ENCODE measurements at regions not wholly inside any gene's neighbourhood (a gene's known extent, or its start where the extent isn't known, plus 50 kb on each side); places are given as distances from the start of the nearest gene placed in this dataset.

GRCh38 chr9:110027671-110028081 lies 180.3 kb downstream of the C9orf152 start:
- Mint-ChIP-seq H3K27me3 (ENCODE audit: unreplicated experiment) (peaks cover 2% of the 10 kb centered on the region), H3K27ac (ENCODE audit: unreplicated experiment) (peak overlapping the region; percentile 99), H3K4me1 (ENCODE audit: unreplicated experiment) (peaks cover 47% of the 10 kb centered on the region), H3K36me3 (ENCODE audit: low read depth, unreplicated experiment) (no peaks in the 10 kb centered on the region), H3K9me3 (ENCODE audit: unreplicated experiment) (no peaks in the 10 kb centered on the region), H3K4me3 (ENCODE audit: unreplicated experiment) (no peak overlapping the region)
- TF ChIP-seq CTCF (IDR thresholded peaks at IDR 0.05; ENCODE audit: unreplicated experiment) = no peak
- DNase-seq (ENCODE audit: low spot score) = no peak

- no peaks in the 10 kb centered on the region for H3K36me3 Mint-ChIP-seq (ENCODE audit: low read depth, unreplicated experiment)
- H3K4me1 Mint-ChIP-seq (ENCODE audit: unreplicated experiment) = peaks cover 48% of the 10 kb centered on the region
- no peak for TF ChIP-seq CTCF (IDR thresholded peaks at IDR 0.05; ENCODE audit: unreplicated experiment)
- H3K4me3 Mint-ChIP-seq (ENCODE audit: unreplicated experiment) = no peak overlapping the region
- DNase-seq (ENCODE audit: low spot score) = no peak
- peaks cover 2% of the 10 kb centered on the region for H3K27me3 Mint-ChIP-seq (ENCODE audit: unreplicated experiment)
- peak overlapping the region; percentile 99 for H3K27ac Mint-ChIP-seq (ENCODE audit: unreplicated experiment)
- H3K9me3 Mint-ChIP-seq (ENCODE audit: unreplicated experiment) = no peaks in the 10 kb centered on the region
Measured at GRCh38 chr9:110028271-110028670, 179.7 kb downstream of the C9orf152 start.

GRCh38 chr9:110028676-110029075 lies 179.3 kb downstream of the C9orf152 start:
- Mint-ChIP-seq H3K4me1 (ENCODE audit: unreplicated experiment) (peaks cover 49% of the 10 kb centered on the region), H3K27ac (ENCODE audit: unreplicated experiment) (peak overlapping the region; percentile 99), H3K4me3 (ENCODE audit: unreplicated experiment) (no peak overlapping the region), H3K9me3 (ENCODE audit: unreplicated experiment) (no peaks in the 10 kb centered on the region), H3K27me3 (ENCODE audit: unreplicated experiment) (peaks cover 2% of the 10 kb centered on the region), H3K36me3 (ENCODE audit: low read depth, unreplicated experiment) (no peaks in the 10 kb centered on the region)
- DNase-seq (ENCODE audit: low spot score) = no peak
- no peak for TF ChIP-seq CTCF (IDR thresholded peaks at IDR 0.05; ENCODE audit: unreplicated experiment)

GRCh38 chr9:110029429-110029955 lies 178.5 kb downstream of the C9orf152 start:
- H3K9me3 Mint-ChIP-seq (ENCODE audit: unreplicated experiment) = no peaks in the 10 kb centered on the region
- peaks cover 2% of the 10 kb centered on the region for H3K27me3 Mint-ChIP-seq (ENCODE audit: unreplicated experiment)
- no peaks in the 10 kb centered on the region for H3K36me3 Mint-ChIP-seq (ENCODE audit: low read depth, unreplicated experiment)
- no peak for TF ChIP-seq CTCF (IDR thresholded peaks at IDR 0.05; ENCODE audit: unreplicated experiment)
- peaks cover 49% of the 10 kb centered on the region for H3K4me1 Mint-ChIP-seq (ENCODE audit: unreplicated experiment)
- DNase-seq (ENCODE audit: low spot score) = no peak
- peak overlapping the region; percentile 99 for H3K27ac Mint-ChIP-seq (ENCODE audit: unreplicated experiment)
- peak overlapping the region; percentile 72 for H3K4me3 Mint-ChIP-seq (ENCODE audit: unreplicated experiment)

- Mint-ChIP-seq H3K27ac (ENCODE audit: unreplicated experiment) (peak overlapping the region; percentile 99), H3K36me3 (ENCODE audit: low read depth, unreplicated experiment) (no peaks in the 10 kb centered on the region), H3K27me3 (ENCODE audit: unreplicated experiment) (peaks cover 2% of the 10 kb centered on the region), H3K4me1 (ENCODE audit: unreplicated experiment) (peaks cover 49% of the 10 kb centered on the region), H3K4me3 (ENCODE audit: unreplicated experiment) (peak overlapping the region; percentile 72), H3K9me3 (ENCODE audit: unreplicated experiment) (no peaks in the 10 kb centered on the region)
- no peak for DNase-seq (ENCODE audit: low spot score)
- TF ChIP-seq CTCF (IDR thresholded peaks at IDR 0.05; ENCODE audit: unreplicated experiment) = no peak
Measured at GRCh38 chr9:110029956-110030480, 177.9 kb downstream of the C9orf152 start.
